GM10266 (cell line): ENCODE measurements at regions not wholly inside any gene's neighbourhood (a gene's known extent, or its start where the extent isn't known, plus 50 kb on each side); places are given as distances from the start of the nearest gene placed in this dataset.

ENCODE experiments used
- DNase-seq: peaks from one replicate; pipeline ENCODE4 v3.0.0; 2012; ENCODE audit errors: extremely low spot score
- CTCF ChIP-seq: IDR thresholded peaks from 2 replicates; pipeline ENCODE4 v1.5.1; 2012; ENCODE audit warnings: mild to moderate bottlenecking, low read depth; ENCODE audit not compliant: control insufficient read depth, insufficient read depth; ENCODE audit errors: missing control alignments

GRCh38 chr2:217606296-217606695 is 396.5 kb downstream of the TNS1 start:
- TF ChIP-seq CTCF = no peak
- no peak for DNase-seq

GRCh38 chr2:217604527-217605194 is 398.1 kb downstream of the TNS1 start:
- no peak for TF ChIP-seq CTCF
- DNase-seq = no peak

- DNase-seq = no peak
- no peak for TF ChIP-seq CTCF
Measured at GRCh38 chr2:217601601-217602000, 401.2 kb downstream of the TNS1 start.

- DNase-seq = no peak
- TF ChIP-seq CTCF = no peak
Measured at GRCh38 chr2:217599906-217600305, 402.9 kb downstream of the TNS1 start.

GRCh38 chr2:217597681-217598080 is 405.1 kb downstream of the TNS1 start:
- DNase-seq = no peak
- TF ChIP-seq CTCF = no peak

GRCh38 chr2:217597145-217597544 is 405.6 kb downstream of the TNS1 start:
- DNase-seq = no peak
- TF ChIP-seq CTCF = no peak

GRCh38 chr2:217593732-217594131 is 409.1 kb downstream of the TNS1 start:
- no peak for TF ChIP-seq CTCF
- no peak for DNase-seq
